HCT116 (cell line): ENCODE measurements at regions not wholly inside any gene's neighbourhood (a gene's known extent, or its start where the extent isn't known, plus 50 kb on each side); places are given as distances from the start of the nearest gene placed in this dataset.

Experiments
- ATAC-seq: fragments of 200-7000 bp; cut with Tn5 transposase; 2 replicates; pipeline ENCODE4 v1.9.1; 2020; ENCODE audit warnings: mild to moderate bottlenecking, moderate library complexity
- BruUV-seq: library from RNA; stranded (reverse); fragments of 400-500 nt; replicated peaks from 2 replicates; lab custom pipeline; 2021; lab: Mats Ljungman, UMichigan
- CTCF ChIA-PET: fragments of 300-600 bp; sonication (Branson Sonifier 250); formaldehyde crosslinking; loops from one replicate; lab custom pipeline; 2021; ENCODE audit warnings: antibody characterized with exemption; lab: Charles Lee
- POLR2A ChIA-PET: fragments of 300-600, 350-600 bp; sonication (Branson Sonifier 250); formaldehyde crosslinking; loops from one replicate; lab custom pipeline; 2021; ENCODE audit warnings: antibody characterized with exemption; lab: Charles Lee
- RAD21 ChIA-PET, 2 experiments: fragments of 300-600 bp; sonication (Branson Sonifier 250); formaldehyde crosslinking; loops; one replicate each; lab custom pipeline; 2023; ENCODE audit warnings: low total read pairs in 2 of 2; ENCODE audit not compliant: uncharacterized antibody in 2 of 2, unreplicated experiment in 2 of 2, low non-redundant PET in 1 of 2; lab: Charles Lee
- DNase-seq: peaks from one replicate; pipeline ENCODE4 v3.0.0-alpha.2; 2010; ENCODE audit warnings: low read depth, low spot score
- H2AFZ ChIP-seq: fragments of 200-600 bp; shearing (Covaris generic), sonication (generic); 2 replicates; pipeline ENCODE4 v1.6.1; 2017; ENCODE audit warnings: low read depth, mixed run types, mixed read lengths, antibody characterized with exemption, low read length; ENCODE audit not compliant: poor library complexity, severe bottlenecking
- H3K27ac ChIP-seq: 2 replicates; pipeline ENCODE4 v1.5.1; 2012; ENCODE audit warnings: low read depth, low read length
- H3K27me3 ChIP-seq: fragments of 200-600 bp; sonication (generic); 2 replicates; pipeline ENCODE4 v1.6.1; 2016; ENCODE audit warnings: mixed run types, low read length, mixed read lengths; ENCODE audit not compliant: insufficient read depth
- H3K36me3 ChIP-seq, 2 experiments: fragments of 200-500 bp in 1 of 2; fragments of 200-600 bp in 1 of 2; sonication (Bioruptor generic) in 1 of 2; sonication (generic) in 1 of 2; 2 replicates each; pipeline versions ENCODE4 v1.5.1 to v1.6.1; 2014 to 2016; ENCODE audit warnings: low read length in 2 of 2, inconsistent platforms in 1 of 2, mixed read lengths in 1 of 2, mixed run types in 1 of 2; ENCODE audit not compliant: insufficient read depth in 2 of 2, control insufficient read depth in 1 of 2
- H3K4me1 ChIP-seq, 2 experiments: fragments of 200-600 bp in 1 of 2; sonication (generic) in 1 of 2; 2 replicates each; pipeline versions ENCODE4 v1.5.1 to v1.6.1; 2012 to 2017; ENCODE audit warnings: low read length in 2 of 2, inconsistent platforms in 1 of 2, mild to moderate bottlenecking in 1 of 2, mixed read lengths in 1 of 2, mixed run types in 1 of 2, moderate library complexity in 1 of 2; ENCODE audit not compliant: insufficient read depth in 2 of 2, control insufficient read depth in 1 of 2
- H3K4me2 ChIP-seq: fragments of 200-600 bp; sonication (generic); 2 replicates; pipeline ENCODE4 v1.6.1; 2017; ENCODE audit warnings: mixed run types, low read length, mixed read lengths
- H3K4me3 ChIP-seq, 2 experiments: fragments of 200-600 bp in 1 of 2; sonication (generic) in 1 of 2; replicated peaks in 1 of 2; 2 replicates each; pipeline ENCODE4 v1.5.1; 2011 to 2016; ENCODE audit warnings: low read length in 2 of 2, control low read depth in 1 of 2, low read depth in 1 of 2, mild to moderate bottlenecking in 1 of 2, mixed read lengths in 1 of 2, mixed run types in 1 of 2
- H3K79me2 ChIP-seq: fragments of 200-600 bp; sonication (generic); 2 replicates; pipeline ENCODE4 v1.6.1; 2017; ENCODE audit warnings: mild to moderate bottlenecking, mixed run types, low read length, moderate library complexity, mixed read lengths; ENCODE audit not compliant: insufficient read depth
- H3K9ac ChIP-seq: fragments of 200-600 bp; sonication (generic); 2 replicates; pipeline ENCODE4 v1.6.1; 2016; ENCODE audit warnings: low read length, mixed read lengths
- H3K9me2 ChIP-seq: fragments of 200-600 bp; sonication (generic), shearing (Covaris generic); 2 replicates; pipeline ENCODE4 v1.6.1; 2017; ENCODE audit warnings: mixed run types, mild to moderate bottlenecking, moderate library complexity; ENCODE audit not compliant: insufficient read depth
- H3K9me3 ChIP-seq, 2 experiments: fragments of 200-500 bp in 1 of 2; fragments of 200-600 bp in 1 of 2; sonication (Bioruptor generic) in 1 of 2; sonication (generic) in 1 of 2; 2 replicates each; pipeline ENCODE4 v1.6.1; 2014 to 2017; ENCODE audit warnings: low read length in 2 of 2, mixed read lengths in 2 of 2, inconsistent platforms in 1 of 2, low read depth in 1 of 2, mild to moderate bottlenecking in 1 of 2, mixed run types in 1 of 2, moderate library complexity in 1 of 2; ENCODE audit not compliant: control insufficient read depth in 1 of 2, insufficient read depth in 1 of 2
- H4K20me1 ChIP-seq: fragments of 200-600 bp; sonication (generic), shearing (Covaris generic); 2 replicates; pipeline ENCODE4 v1.6.1; 2017; ENCODE audit warnings: mixed run types, mild to moderate bottlenecking, moderate library complexity; ENCODE audit not compliant: insufficient read depth
- ATF3 ChIP-seq: IDR thresholded peaks from 2 replicates; pipeline ENCODE4 v1.6.1; 2012
- CBX3 ChIP-seq: IDR thresholded peaks from 2 replicates; pipeline ENCODE4 v1.6.1; 2012; ENCODE audit warnings: low read depth
- CTCF ChIP-seq, 3 experiments: fragments of 200-600 bp in 1 of 3; sonication (generic) in 1 of 3; IDR thresholded peaks in 2 of 3; conservative IDR thresholded peaks in 1 of 3; 2 replicates each; pipeline ENCODE4 v1.5.1; 2012 to 2017; ENCODE audit warnings: low read depth in 2 of 3, low read length in 2 of 3, antibody characterized with exemption in 1 of 3, borderline replicate concordance in 1 of 3, control low read depth in 1 of 3, mild to moderate bottlenecking in 1 of 3, mixed read lengths in 1 of 3, mixed run types in 1 of 3, moderate library complexity in 1 of 3; ENCODE audit not compliant: insufficient read depth in 1 of 3
- ELF1 ChIP-seq: IDR thresholded peaks from 2 replicates; pipeline ENCODE4 v1.6.1; 2012; ENCODE audit warnings: low read depth, borderline replicate concordance
- EZH2 ChIP-seq: fragments of 200-600 bp; sonication (generic); IDR thresholded peaks from 2 replicates; pipeline ENCODE4 v1.6.1; 2017; ENCODE audit warnings: antibody characterized with exemption, mixed run types
- EZH2phosphoT487 ChIP-seq: fragments of 200-600 bp; IDR thresholded peaks from 2 replicates; pipeline ENCODE4 v1.6.1; 2018; ENCODE audit warnings: antibody characterized with exemption, borderline replicate concordance
- FOSL1 ChIP-seq: IDR thresholded peaks from 2 replicates; pipeline ENCODE4 v1.6.1; 2012; ENCODE audit warnings: low read depth
- MAX ChIP-seq: IDR thresholded peaks from 2 replicates; pipeline ENCODE4 v1.6.1; 2012
- POLR2AphosphoS5 ChIP-seq: IDR thresholded peaks from 2 replicates; pipeline ENCODE4 v1.6.1; 2011; ENCODE audit warnings: mild to moderate bottlenecking, low read depth, low read length, moderate library complexity
- RAD21 ChIP-seq: IDR thresholded peaks from 2 replicates; pipeline ENCODE4 v1.6.1; 2012; ENCODE audit warnings: low read depth, mild to moderate bottlenecking
- REST ChIP-seq: IDR thresholded peaks from 2 replicates; pipeline ENCODE4 v1.6.1; 2012; ENCODE audit warnings: low read depth
- SIN3A ChIP-seq: IDR thresholded peaks from 2 replicates; pipeline ENCODE4 v1.6.1; 2012; ENCODE audit warnings: low read depth
- SP1 ChIP-seq: IDR thresholded peaks from 2 replicates; pipeline ENCODE4 v1.6.1; 2012; ENCODE audit warnings: low read depth
- SRF ChIP-seq: IDR thresholded peaks from 2 replicates; pipeline ENCODE4 v1.6.1; 2012; ENCODE audit warnings: low read depth
- TCF7L2 ChIP-seq: IDR thresholded peaks from 2 replicates; pipeline ENCODE4 v1.7.0; 2011; ENCODE audit warnings: borderline replicate concordance, inconsistent platforms; ENCODE audit not compliant: insufficient read depth, insufficient read length; ENCODE audit errors: extremely low read depth
- YY1 ChIP-seq: IDR thresholded peaks from 2 replicates; pipeline ENCODE4 v1.6.1; 2011; ENCODE audit warnings: low read length, low read depth, moderate library complexity, mild to moderate bottlenecking; ENCODE audit not compliant: insufficient replicate concordance; ENCODE audit errors: extremely low read depth
- ZBTB33 ChIP-seq: IDR thresholded peaks from 2 replicates; pipeline ENCODE4 v1.6.1; 2011; ENCODE audit warnings: mild to moderate bottlenecking, low read length, moderate library complexity; ENCODE audit not compliant: insufficient replicate concordance; ENCODE audit errors: extremely low read depth
- ZFX ChIP-seq: fragments of 450-650 bp; IDR thresholded peaks from 2 replicates; pipeline ENCODE4 v1.6.1; 2017
- ZNF274 ChIP-seq: fragments of 200-500 bp; sonication (Bioruptor generic); IDR thresholded peaks from 2 replicates; pipeline ENCODE4 v1.6.1; 2014; ENCODE audit warnings: mild to moderate bottlenecking, low read depth, low read length, inconsistent platforms
- intact Hi-C: fragments of 100-400 bp; cut with micrococcal nuclease; formaldehyde crosslinking; loops from 2 replicates; pipeline ENCODE4 v1.10.0; 2022

- CTCF ChIA-PET: interaction anchor here (0.9 to 1.3 kb wide), 3 partner anchors 9 to 74 kb away, joined by 3 to 4 read pairs (median 3); no protein-coding TSS in a partner anchor
- H3K4me1 ChIP-seq: no peaks in the 10 kb centered on the region
- POLR2A ChIA-PET: no interaction called here
- no peaks in the 10 kb centered on the region for H3K79me2 ChIP-seq
- H3K4me2 ChIP-seq: no peak overlapping the region
- H3K4me3 ChIP-seq: no peak overlapping the region
- no peaks in the 10 kb centered on the region for H3K9me2 ChIP-seq
- BruUV-seq: no TSS peak
- H3K36me3 ChIP-seq: no peaks in the 10 kb centered on the region
- DNase-seq: no peak
- TF ChIP-seq TCF7L2: no peak
- TF ChIP-seq SRF: no peak
- no peak for TF ChIP-seq EZH2phosphoT487
- no peak for TF ChIP-seq YY1
- TF ChIP-seq FOSL1: no peak
- TF ChIP-seq MAX: no peak
- TF ChIP-seq CBX3: no peak
- no peak for TF ChIP-seq RAD21
- TF ChIP-seq ZFX: no peak
- TF ChIP-seq ELF1: no peak
- no peak for TF ChIP-seq POLR2AphosphoS5
- TF ChIP-seq ZNF274: no peak
- no peak for TF ChIP-seq REST
- no peak for TF ChIP-seq CTCF (IDR thresholded peaks at IDR 0.05 in 2 of 3, conservative IDR thresholded peaks at IDR 0.05 in 1 of 3; ENCODE audit: borderline replicate concordance in 1 of 3, insufficient read depth in 1 of 3, low read depth in 2 of 3, low read length in 2 of 3)
- no peak for TF ChIP-seq ATF3
- TF ChIP-seq ZBTB33: no peak
- TF ChIP-seq SIN3A: no peak
- TF ChIP-seq SP1: no peak
- no peak for TF ChIP-seq EZH2
- intact Hi-C loops: no loop called here
- no peaks in the 10 kb centered on the region for H4K20me1 ChIP-seq
- RAD21 ChIA-PET: no interaction called here
- no peak overlapping the region for H3K9ac ChIP-seq
- no peak overlapping the region for H2AFZ ChIP-seq
- peaks cover 5% of the 10 kb centered on the region; the same call in 1 of the 2 replicates for H3K27me3 ChIP-seq
- ATAC-seq: no peak
- H3K27ac ChIP-seq: no peak overlapping the region
- H3K9me3 ChIP-seq: no peaks in the 10 kb centered on the region
Observed at GRCh38 chr9:113665756-113666155, 202.2 kb downstream of the RGS3 start.
